Ovary (tissue), 3 donors: ENCODE measurements at regions not wholly inside any gene's neighbourhood (a gene's known extent, or its start where the extent isn't known, plus 50 kb on each side); places are given as distances from the start of the nearest gene placed in this dataset.

Experiments
- EP300 ChIP-seq: sonication (generic); formaldehyde crosslinking; IDR thresholded peaks from one replicate; pipeline ENCODE4 v1.6.1; 2017; ENCODE audit warnings: antibody characterized with exemption
- POLR2A ChIP-seq: fragments of 450-650 bp; IDR thresholded peaks from one replicate; pipeline ENCODE4 v1.6.1; 2017; ENCODE audit warnings: antibody characterized with exemption, mild to moderate bottlenecking, moderate library complexity
- TF ChIP-seq, protein P1 (sequence below), 3 donors: fragments of 450-650 bp in 2 of 3; fragments of 200-600 bp in 1 of 3; IDR thresholded peaks; one replicate each; pipeline versions ENCODE4 v1.5.1 to v1.8.0; 2016 to 2022; ENCODE audit warnings: antibody characterized with exemption in 3 of 3, mild to moderate bottlenecking in 1 of 3
- donor health status: DM: no; HTN: no; CAD: no.

DNA sequence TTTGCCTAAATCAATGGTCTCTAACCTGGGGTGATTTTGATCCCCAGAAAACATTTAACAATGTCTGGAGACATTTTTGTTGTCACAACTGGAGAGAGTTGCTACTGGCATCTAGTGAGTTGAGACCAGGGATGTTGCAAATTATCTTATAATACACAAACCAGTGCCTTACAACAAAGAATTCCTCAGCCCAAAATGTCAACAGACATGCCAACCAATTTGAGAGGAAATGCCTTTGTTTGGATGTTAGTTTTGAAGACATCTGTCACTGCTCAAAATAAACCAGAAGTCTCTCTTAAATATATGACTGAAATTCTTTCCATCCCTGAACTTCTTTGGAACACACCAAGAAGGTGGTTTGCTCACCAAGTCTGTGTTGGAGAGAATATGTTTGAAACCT lies 336.9 kb upstream of the ATP2B1 start:
- TF ChIP-seq EP300 = no peak
- TF ChIP-seq, protein P1, sequence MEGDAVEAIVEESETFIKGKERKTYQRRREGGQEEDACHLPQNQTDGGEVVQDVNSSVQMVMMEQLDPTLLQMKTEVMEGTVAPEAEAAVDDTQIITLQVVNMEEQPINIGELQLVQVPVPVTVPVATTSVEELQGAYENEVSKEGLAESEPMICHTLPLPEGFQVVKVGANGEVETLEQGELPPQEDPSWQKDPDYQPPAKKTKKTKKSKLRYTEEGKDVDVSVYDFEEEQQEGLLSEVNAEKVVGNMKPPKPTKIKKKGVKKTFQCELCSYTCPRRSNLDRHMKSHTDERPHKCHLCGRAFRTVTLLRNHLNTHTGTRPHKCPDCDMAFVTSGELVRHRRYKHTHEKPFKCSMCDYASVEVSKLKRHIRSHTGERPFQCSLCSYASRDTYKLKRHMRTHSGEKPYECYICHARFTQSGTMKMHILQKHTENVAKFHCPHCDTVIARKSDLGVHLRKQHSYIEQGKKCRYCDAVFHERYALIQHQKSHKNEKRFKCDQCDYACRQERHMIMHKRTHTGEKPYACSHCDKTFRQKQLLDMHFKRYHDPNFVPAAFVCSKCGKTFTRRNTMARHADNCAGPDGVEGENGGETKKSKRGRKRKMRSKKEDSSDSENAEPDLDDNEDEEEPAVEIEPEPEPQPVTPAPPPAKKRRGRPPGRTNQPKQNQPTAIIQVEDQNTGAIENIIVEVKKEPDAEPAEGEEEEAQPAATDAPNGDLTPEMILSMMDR (IDR thresholded peaks at IDR 0.05) = no peak
- no peak for TF ChIP-seq POLR2A
